ENCODE measurements at regions not wholly inside any gene's neighbourhood (a gene's known extent, or its start where the extent isn't known, plus 50 kb on each side); places are given as distances from the start of the nearest gene placed in this dataset.

- Histone ChIP-seq H3K27me3 (replicated peaks in 2 of 5; ENCODE audit: control insufficient read depth in 4 of 5, insufficient read depth in 5 of 5, low read length in 4 of 5) (peaks cover 0 to 8% (median 5%) of the 10 kb centered on the region in 5 experiments), H3K4me1 (ENCODE audit: control extremely low read depth in 1 of 4, control insufficient read depth in 4 of 4, insufficient read depth in 4 of 4, low read length in 3 of 4) (no peaks in the 10 kb centered on the region), H3K27ac (ENCODE audit: insufficient read depth in 1 of 2, low read depth in 1 of 2, low read length in 2 of 2, poor library complexity in 1 of 2, severe bottlenecking in 2 of 2) (no peak overlapping the region), H3K4me3 (ENCODE audit: control insufficient read depth in 1 of 7, extremely low read depth in 1 of 7, insufficient read depth in 4 of 7, low read depth in 2 of 7, low read length in 6 of 7) (no peak overlapping the region), H3K36me3 (ENCODE audit: control insufficient read depth in 4 of 4, insufficient read depth in 4 of 4, low read length in 3 of 4) (no peaks in the 10 kb centered on the region), H3K9me3 (ENCODE audit: control extremely low read depth in 1 of 5, control insufficient read depth in 4 of 5, insufficient read depth in 2 of 5, low read depth in 1 of 5, low read length in 4 of 5) (no peaks in the 10 kb centered on the region)
- 94% methylated on average over 4 of the region's 5 CpGs for WGBS (ENCODE audit: insufficient coverage)
- DNase-seq = no peak
- CTCF ChIA-PET = no interaction called here
- POLR2A ChIA-PET = interaction anchor here (0.6 kb wide), 1 partner anchor 11 kb away, joined by 3 read pairs; no protein-coding TSS in a partner anchor
These were observed 250.1 kb upstream of the ZFP64 start for GRCh38 chr20:52441710-52442109.

GRCh38 chr20:52439375-52439774 lies 247.8 kb upstream of the ZFP64 start:
- WGBS (ENCODE audit: insufficient coverage) = 95% methylated on average over 3 of the region's 4 CpGs
- Histone ChIP-seq H3K27ac (ENCODE audit: insufficient read depth in 1 of 2, low read depth in 1 of 2, low read length in 2 of 2, poor library complexity in 1 of 2, severe bottlenecking in 2 of 2) (no peak overlapping the region), H3K4me1 (ENCODE audit: control extremely low read depth in 1 of 4, control insufficient read depth in 4 of 4, insufficient read depth in 4 of 4, low read length in 3 of 4) (no peaks in the 10 kb centered on the region), H3K9me3 (ENCODE audit: control extremely low read depth in 1 of 5, control insufficient read depth in 4 of 5, insufficient read depth in 2 of 5, low read depth in 1 of 5, low read length in 4 of 5) (no peaks in the 10 kb centered on the region), H3K27me3 (replicated peaks in 2 of 5; ENCODE audit: control insufficient read depth in 4 of 5, insufficient read depth in 5 of 5, low read length in 4 of 5) (peaks cover 0 to 8% (median 5%) of the 10 kb centered on the region in 5 experiments), H3K36me3 (ENCODE audit: control insufficient read depth in 4 of 4, insufficient read depth in 4 of 4, low read length in 3 of 4) (no peaks in the 10 kb centered on the region), H3K4me3 (ENCODE audit: control insufficient read depth in 1 of 7, extremely low read depth in 1 of 7, insufficient read depth in 4 of 7, low read depth in 2 of 7, low read length in 6 of 7) (no peak overlapping the region)
- no peak for DNase-seq
- CTCF ChIA-PET = no interaction called here
- POLR2A ChIA-PET = no interaction called here

- Histone ChIP-seq H3K36me3 (ENCODE audit: control insufficient read depth in 4 of 4, insufficient read depth in 4 of 4, low read length in 3 of 4) (no peaks in the 10 kb centered on the region), H3K4me1 (ENCODE audit: control extremely low read depth in 1 of 4, control insufficient read depth in 4 of 4, insufficient read depth in 4 of 4, low read length in 3 of 4) (no peaks in the 10 kb centered on the region), H3K27me3 (replicated peaks in 2 of 5; ENCODE audit: control insufficient read depth in 4 of 5, insufficient read depth in 5 of 5, low read length in 4 of 5) (peaks cover 0 to 7% (median 5%) of the 10 kb centered on the region in 5 experiments), H3K27ac (ENCODE audit: insufficient read depth in 1 of 2, low read depth in 1 of 2, low read length in 2 of 2, poor library complexity in 1 of 2, severe bottlenecking in 2 of 2) (no peak overlapping the region), H3K4me3 (ENCODE audit: control insufficient read depth in 1 of 7, extremely low read depth in 1 of 7, insufficient read depth in 4 of 7, low read depth in 2 of 7, low read length in 6 of 7) (no peak overlapping the region), H3K9me3 (ENCODE audit: control extremely low read depth in 1 of 5, control insufficient read depth in 4 of 5, insufficient read depth in 2 of 5, low read depth in 1 of 5, low read length in 4 of 5) (no peaks in the 10 kb centered on the region)
- ChIA-PET CTCF (interaction anchor here (1.2 kb wide), 1 partner anchor 10 kb away, joined by 3 read pairs; no protein-coding TSS in a partner anchor), POLR2A (no interaction called here)
- 35% methylated on average over 5 of the region's 8 CpGs for WGBS (ENCODE audit: insufficient coverage)
- DNase-seq = no peak
These were observed 246.9 kb upstream of the ZFP64 start for GRCh38 chr20:52438326-52438963.

GRCh38 chr20:52434453-52434852 lies 242.9 kb upstream of the ZFP64 start:
- CTCF ChIA-PET = interaction anchor here (0.6 kb wide), 1 partner anchor 1141 kb away, joined by 3 read pairs; no protein-coding TSS in a partner anchor

GRCh38 chr20:52434041-52434425 lies 242.5 kb upstream of the ZFP64 start:
- Histone ChIP-seq H3K27ac (ENCODE audit: insufficient read depth in 1 of 2, low read depth in 1 of 2, low read length in 2 of 2, poor library complexity in 1 of 2, severe bottlenecking in 2 of 2) (no peak overlapping the region), H3K36me3 (ENCODE audit: control insufficient read depth in 4 of 4, insufficient read depth in 4 of 4, low read length in 3 of 4) (no peaks in the 10 kb centered on the region), H3K4me3 (ENCODE audit: control insufficient read depth in 1 of 7, extremely low read depth in 1 of 7, insufficient read depth in 4 of 7, low read depth in 2 of 7, low read length in 6 of 7) (no peak overlapping the region), H3K9me3 (ENCODE audit: control extremely low read depth in 1 of 5, control insufficient read depth in 4 of 5, insufficient read depth in 2 of 5, low read depth in 1 of 5, low read length in 4 of 5) (peaks cover 0 to 1% (median 0%) of the 10 kb centered on the region in 5 experiments), H3K27me3 (replicated peaks in 2 of 5; ENCODE audit: control insufficient read depth in 4 of 5, insufficient read depth in 5 of 5, low read length in 4 of 5) (peaks cover 0 to 4% (median 0%) of the 10 kb centered on the region in 5 experiments), H3K4me1 (ENCODE audit: control extremely low read depth in 1 of 4, control insufficient read depth in 4 of 4, insufficient read depth in 4 of 4, low read length in 3 of 4) (no peaks in the 10 kb centered on the region)
- WGBS (ENCODE audit: insufficient coverage) = 88% methylated on average over 1 of the region's 2 CpGs
- CTCF ChIA-PET = interaction anchor here (0.6 kb wide), 1 partner anchor 1141 kb away, joined by 3 read pairs; no protein-coding TSS in a partner anchor
- POLR2A ChIA-PET = no interaction called here
- DNase-seq = no peak

More at GRCh38 chr20:52434453-52434852, 242.9 kb upstream of the ZFP64 start:
- DNase-seq = no peak
- Histone ChIP-seq H3K4me1 (ENCODE audit: control extremely low read depth in 1 of 4, control insufficient read depth in 4 of 4, insufficient read depth in 4 of 4, low read length in 3 of 4) (no peaks in the 10 kb centered on the region), H3K4me3 (ENCODE audit: control insufficient read depth in 1 of 7, extremely low read depth in 1 of 7, insufficient read depth in 4 of 7, low read depth in 2 of 7, low read length in 6 of 7) (no peak overlapping the region), H3K9me3 (ENCODE audit: control extremely low read depth in 1 of 5, control insufficient read depth in 4 of 5, insufficient read depth in 2 of 5, low read depth in 1 of 5, low read length in 4 of 5) (no peaks in the 10 kb centered on the region), H3K36me3 (ENCODE audit: control insufficient read depth in 4 of 4, insufficient read depth in 4 of 4, low read length in 3 of 4) (no peaks in the 10 kb centered on the region), H3K27ac (ENCODE audit: insufficient read depth in 1 of 2, low read depth in 1 of 2, low read length in 2 of 2, poor library complexity in 1 of 2, severe bottlenecking in 2 of 2) (no peak overlapping the region), H3K27me3 (replicated peaks in 2 of 5; ENCODE audit: control insufficient read depth in 4 of 5, insufficient read depth in 5 of 5, low read length in 4 of 5) (peaks cover 0 to 4% (median 0%) of the 10 kb centered on the region in 5 experiments)
- POLR2A ChIA-PET = no interaction called here
- WGBS (ENCODE audit: insufficient coverage) = 93% methylated on average over 2 of the region's 5 CpGs

- Histone ChIP-seq H3K4me1 (ENCODE audit: control extremely low read depth in 1 of 4, control insufficient read depth in 4 of 4, insufficient read depth in 4 of 4, low read length in 3 of 4) (no peaks in the 10 kb centered on the region), H3K4me3 (ENCODE audit: control insufficient read depth in 1 of 7, extremely low read depth in 1 of 7, insufficient read depth in 4 of 7, low read depth in 2 of 7, low read length in 6 of 7) (no peak overlapping the region), H3K27me3 (replicated peaks in 2 of 5; ENCODE audit: control insufficient read depth in 4 of 5, insufficient read depth in 5 of 5, low read length in 4 of 5) (peaks cover 0 to 3% (median 0%) of the 10 kb centered on the region in 5 experiments), H3K36me3 (ENCODE audit: control insufficient read depth in 4 of 4, insufficient read depth in 4 of 4, low read length in 3 of 4) (no peaks in the 10 kb centered on the region), H3K27ac (ENCODE audit: insufficient read depth in 1 of 2, low read depth in 1 of 2, low read length in 2 of 2, poor library complexity in 1 of 2, severe bottlenecking in 2 of 2) (no peak overlapping the region), H3K9me3 (ENCODE audit: control extremely low read depth in 1 of 5, control insufficient read depth in 4 of 5, insufficient read depth in 2 of 5, low read depth in 1 of 5, low read length in 4 of 5) (peaks cover 0 to 5% (median 0%) of the 10 kb centered on the region in 5 experiments)
- no peak for DNase-seq
- WGBS (ENCODE audit: insufficient coverage) = 93% methylated on average over 2 of the region's 2 CpGs
- POLR2A ChIA-PET = no interaction called here
- CTCF ChIA-PET = no interaction called here
These were observed 241.9 kb upstream of the ZFP64 start for GRCh38 chr20:52433326-52434040.

- 100% methylated on average over 1 of the region's 2 CpGs for WGBS (ENCODE audit: insufficient coverage)
- Histone ChIP-seq H3K9me3 (ENCODE audit: control extremely low read depth in 1 of 5, control insufficient read depth in 4 of 5, insufficient read depth in 2 of 5, low read depth in 1 of 5, low read length in 4 of 5) (peaks cover 0 to 5% (median 0%) of the 10 kb centered on the region in 5 experiments), H3K27me3 (replicated peaks in 2 of 5; ENCODE audit: control insufficient read depth in 4 of 5, insufficient read depth in 5 of 5, low read length in 4 of 5) (no peaks in the 10 kb centered on the region), H3K27ac (ENCODE audit: insufficient read depth in 1 of 2, low read depth in 1 of 2, low read length in 2 of 2, poor library complexity in 1 of 2, severe bottlenecking in 2 of 2) (no peak overlapping the region), H3K4me3 (ENCODE audit: control insufficient read depth in 1 of 7, extremely low read depth in 1 of 7, insufficient read depth in 4 of 7, low read depth in 2 of 7, low read length in 6 of 7) (no peak overlapping the region), H3K36me3 (ENCODE audit: control insufficient read depth in 4 of 4, insufficient read depth in 4 of 4, low read length in 3 of 4) (no peaks in the 10 kb centered on the region), H3K4me1 (ENCODE audit: control extremely low read depth in 1 of 4, control insufficient read depth in 4 of 4, insufficient read depth in 4 of 4, low read length in 3 of 4) (no peaks in the 10 kb centered on the region)
- no peak for DNase-seq
- ChIA-PET CTCF (no interaction called here), POLR2A (no interaction called here)
These were observed 241.2 kb upstream of the ZFP64 start for GRCh38 chr20:52432740-52433139.
